Activated CD4-positive, alpha-beta T cell treated with anti-CD3 and anti-CD28 coated beads for 48 hours (primary cell): ENCODE measurements at regions not wholly inside any gene's neighbourhood (a gene's known extent, or its start where the extent isn't known, plus 50 kb on each side); places are given as distances from the start of the nearest gene placed in this dataset.

ENCODE experiments used
- DNase-seq: peaks from one replicate; pipeline ENCODE4 v3.0.0-alpha.2; 2020

DNA sequence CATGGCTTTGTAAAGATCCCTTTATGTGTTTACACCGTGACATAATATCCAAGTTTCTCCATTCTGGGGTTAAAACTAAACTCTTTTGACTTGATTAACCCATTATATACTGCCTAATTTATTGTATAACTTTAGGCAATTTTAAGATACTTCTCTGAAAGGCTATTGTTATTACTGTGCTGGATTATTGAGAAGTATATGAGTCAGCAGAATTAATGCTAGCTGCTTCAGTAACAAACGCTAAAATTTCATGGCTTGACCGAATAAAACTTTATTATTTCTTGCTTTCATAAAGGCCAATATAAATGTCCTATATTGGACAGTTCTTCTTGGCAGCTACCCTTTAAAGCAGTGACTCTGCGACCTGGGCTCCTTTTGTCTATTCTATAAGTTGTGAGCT lies 853.9 kb downstream of the SORCS3 start:
- no peak for DNase-seq

GRCh38 chr10:105494303-105494702 lies 853.2 kb downstream of the SORCS3 start:
- no peak for DNase-seq

DNA sequence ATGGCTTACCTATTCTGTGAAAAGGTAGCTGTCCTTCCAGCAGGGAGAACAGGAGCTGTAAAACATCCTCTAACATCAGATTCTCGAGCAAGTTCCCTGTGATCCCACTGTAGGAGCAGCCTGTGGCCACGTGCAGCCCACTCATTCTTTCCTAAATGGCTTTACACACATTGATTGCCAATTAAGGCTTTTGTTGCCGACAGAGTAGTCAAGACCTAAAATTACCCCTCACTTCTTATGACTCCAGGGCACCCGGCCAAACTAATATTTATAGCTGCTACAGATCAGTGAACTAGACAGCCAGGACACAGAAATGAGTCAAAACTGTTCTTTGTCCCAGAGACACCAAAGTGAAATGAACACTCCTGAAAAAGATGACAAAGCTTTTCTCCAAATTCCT lies 832.1 kb downstream of the SORCS3 start:
- no peak for DNase-seq

DNA sequence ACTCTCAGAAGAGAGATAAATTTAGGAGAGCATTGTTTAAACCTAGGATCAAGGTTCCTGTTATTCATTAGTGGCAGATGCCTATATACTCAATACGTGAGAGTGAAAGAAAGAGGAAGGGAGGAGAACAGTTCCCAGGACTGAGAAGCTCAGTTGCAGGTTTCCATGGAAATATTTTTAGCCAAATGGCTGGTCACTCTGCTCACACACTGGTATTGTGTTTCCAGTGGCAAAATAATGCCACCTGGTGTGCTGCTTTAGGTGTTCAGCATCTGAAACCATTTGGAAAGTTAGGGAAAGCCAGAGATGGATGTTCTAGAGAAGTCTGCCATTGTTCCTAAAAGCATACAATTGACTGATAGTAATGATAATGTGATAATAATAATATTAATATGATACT lies 827.7 kb downstream of the SORCS3 start:
- no peak for DNase-seq

DNA sequence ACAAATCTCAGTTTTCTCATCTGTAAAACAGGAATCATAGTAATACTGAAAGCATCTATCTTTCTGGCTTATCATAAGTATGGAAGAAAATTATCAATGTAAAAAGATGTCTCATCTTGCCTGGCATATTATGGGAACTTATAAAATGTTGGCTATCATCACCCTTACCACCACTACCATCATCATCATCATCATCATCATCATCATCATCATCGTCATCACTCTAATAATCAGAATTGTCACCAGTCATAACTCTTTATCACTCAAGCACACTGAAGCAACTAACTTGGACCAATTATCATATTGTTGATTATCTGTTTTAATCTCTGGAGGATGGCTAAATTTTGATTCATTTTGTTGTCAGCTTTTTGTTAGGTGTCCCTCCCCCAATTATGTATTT lies 825.4 kb downstream of the SORCS3 start:
- DNase-seq: no peak

DNA sequence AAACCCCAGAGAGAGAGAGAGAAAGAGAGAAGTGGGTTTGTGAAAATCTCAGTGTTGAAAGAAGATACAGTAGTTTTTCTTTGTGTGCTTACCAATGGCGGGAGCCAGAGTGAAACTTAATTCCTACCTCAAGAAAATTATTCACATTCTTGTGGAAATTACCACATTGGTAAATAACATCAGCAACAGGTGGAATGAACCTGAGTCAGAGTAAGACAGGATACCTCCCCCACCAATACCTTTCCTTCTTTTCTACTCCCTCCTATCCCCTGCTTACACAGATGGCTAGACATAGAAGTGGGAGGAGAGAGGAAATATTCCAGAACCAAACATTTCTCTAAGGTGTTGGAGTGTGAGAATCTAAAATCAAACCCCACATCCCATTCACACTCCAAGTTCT lies 793.9 kb downstream of the SORCS3 start:
- no peak for DNase-seq

DNA sequence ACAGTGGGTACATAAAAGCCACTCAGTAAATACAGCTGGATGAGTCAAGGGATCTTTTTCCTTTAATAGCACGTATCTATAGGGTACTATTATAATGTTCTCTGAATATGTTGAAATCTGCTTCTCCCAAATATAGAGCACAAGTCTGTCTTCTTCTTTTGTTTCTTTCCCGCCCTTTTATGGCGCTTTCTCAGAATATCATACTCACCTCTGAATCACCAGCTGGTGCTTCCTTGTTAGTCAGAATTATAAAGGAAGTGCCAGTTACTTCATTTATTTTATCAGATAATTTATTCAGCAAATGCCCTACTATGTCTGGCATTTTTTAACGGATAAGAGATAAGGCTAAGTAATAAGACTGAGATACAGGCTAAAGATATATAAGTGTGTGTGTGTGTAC lies 772.9 kb downstream of the SORCS3 start:
- DNase-seq: no peak

- DNase-seq: no peak
Measured at GRCh38 chr10:105409370-105409769, 768.3 kb downstream of the SORCS3 start.

GRCh38 chr10:105406488-105406887 lies 765.4 kb downstream of the SORCS3 start:
- no peak for DNase-seq

DNA sequence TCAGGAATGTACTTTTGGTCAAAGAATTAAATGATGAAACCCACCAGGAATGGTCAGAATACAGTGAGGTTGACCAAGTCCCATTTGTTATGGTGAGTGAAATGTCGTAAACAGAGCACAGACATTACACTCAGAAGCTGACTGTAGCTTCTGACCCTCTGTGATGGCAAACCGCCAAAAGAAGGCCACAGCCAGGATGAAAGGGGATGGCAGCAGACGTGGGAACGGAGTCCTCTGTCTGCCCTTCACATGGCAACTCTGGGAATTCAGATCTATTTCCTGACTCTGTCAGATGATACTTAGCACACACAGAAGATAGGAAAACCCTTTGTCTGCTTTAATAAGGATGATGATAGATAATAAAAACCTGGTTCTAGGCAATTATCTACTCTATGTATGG lies 757.1 kb downstream of the SORCS3 start:
- no peak for DNase-seq

- no peak for DNase-seq
Measured at GRCh38 chr10:105391670-105392351, 750.7 kb downstream of the SORCS3 start.

DNA sequence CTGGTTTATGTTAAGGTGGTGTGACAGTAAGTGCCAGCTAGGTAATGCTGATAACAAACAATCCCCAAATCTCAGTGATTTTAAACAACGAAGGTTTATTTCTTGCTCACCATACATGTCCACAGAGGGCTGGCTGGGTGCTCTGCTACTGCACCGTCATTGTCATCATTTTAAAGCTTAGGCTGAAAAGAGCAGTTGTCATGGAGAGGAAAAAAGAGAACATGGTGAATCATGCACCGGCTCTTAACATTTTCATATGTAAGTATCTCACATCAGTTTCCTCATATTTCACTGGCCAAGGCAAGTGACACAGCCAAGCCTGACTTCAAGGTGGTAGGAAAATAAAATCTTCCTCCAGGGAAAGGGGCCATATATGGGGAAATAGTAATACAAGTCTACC lies 746.9 kb downstream of the SORCS3 start:
- no peak for DNase-seq

DNA sequence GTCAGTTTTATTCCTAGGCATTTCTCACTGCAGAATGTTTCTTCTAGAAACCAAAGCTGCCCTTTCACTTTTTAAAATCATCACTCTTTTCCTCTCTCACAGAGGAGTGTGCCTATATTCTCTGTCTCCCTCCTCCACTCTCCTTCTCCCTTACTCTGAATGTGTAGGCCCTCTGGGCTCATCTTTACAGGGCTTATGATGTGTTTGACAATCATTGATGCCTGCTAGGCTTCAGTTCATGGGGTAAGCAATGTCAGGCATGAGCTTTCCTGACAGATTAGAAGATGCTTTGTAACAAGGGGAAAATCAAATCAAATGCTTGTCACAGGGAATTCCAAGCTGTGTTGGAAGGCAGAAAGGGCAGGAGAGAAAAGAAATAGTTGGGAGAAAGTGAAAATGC lies 742.9 kb downstream of the SORCS3 start:
- no peak for DNase-seq

GRCh38 chr10:105370692-105371091 lies 729.6 kb downstream of the SORCS3 start:
- no peak for DNase-seq

GRCh38 chr10:105359708-105360107 lies 718.6 kb downstream of the SORCS3 start:
- DNase-seq: no peak

DNA sequence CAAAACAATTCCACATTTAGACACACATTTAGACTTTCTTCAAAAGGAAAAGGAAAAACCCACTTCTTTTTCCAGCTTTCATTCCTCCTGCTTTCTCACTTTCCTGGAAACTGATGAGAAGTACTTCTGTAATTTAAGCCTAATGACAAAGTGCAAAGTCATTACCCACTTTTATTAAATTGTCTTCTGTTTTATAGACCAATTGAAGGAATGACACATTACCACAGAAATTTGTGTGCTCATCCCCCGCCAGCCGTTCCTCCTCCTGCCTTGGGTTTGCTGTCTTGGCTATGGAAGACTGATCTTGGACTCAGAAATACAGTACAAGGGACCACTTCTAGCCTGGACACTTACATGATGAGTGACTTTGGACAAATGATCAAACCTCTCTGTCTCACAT lies 717.8 kb downstream of the SORCS3 start:
- no peak for DNase-seq

DNA sequence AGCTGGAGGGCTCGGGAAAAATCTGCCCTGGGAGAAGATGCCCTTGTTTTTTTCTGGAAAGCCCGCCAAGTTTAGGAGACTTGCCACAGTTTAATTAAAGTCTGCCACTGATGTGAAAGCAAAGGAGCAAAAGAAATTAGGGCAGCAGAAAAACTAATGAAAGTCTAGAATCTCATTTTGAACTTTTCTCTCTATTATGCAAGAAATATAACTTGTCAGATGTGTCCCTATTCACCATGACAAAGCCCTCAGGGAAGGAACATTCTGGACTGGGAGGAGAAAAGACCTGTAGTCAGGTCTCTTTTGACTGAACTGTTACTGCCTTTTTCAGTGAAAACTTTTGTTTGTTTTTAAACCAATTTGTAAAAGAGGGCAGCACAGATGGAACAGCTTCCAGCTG lies 715.5 kb downstream of the SORCS3 start:
- DNase-seq: no peak

DNA sequence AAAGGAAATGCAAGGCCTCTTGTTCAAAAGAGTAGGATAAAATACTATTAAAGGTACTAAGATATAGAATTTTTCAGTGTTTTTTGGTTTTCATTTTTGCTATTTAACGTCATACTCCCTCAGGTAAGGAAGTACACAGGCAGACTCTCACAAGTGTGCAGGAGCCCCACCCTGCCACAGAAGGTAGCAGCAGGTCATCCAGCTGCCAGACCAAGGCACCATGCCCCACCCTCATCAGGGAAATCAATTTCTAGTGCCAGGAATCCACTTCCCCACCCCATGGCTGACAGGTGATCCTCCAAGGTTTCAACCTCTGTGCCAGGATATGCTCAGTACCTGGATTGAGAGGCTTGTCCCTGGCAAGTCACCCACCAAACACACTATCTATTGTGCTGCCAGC lies 712.9 kb downstream of the SORCS3 start:
- DNase-seq: no peak

- DNase-seq: no peak
Measured at GRCh38 chr10:105352827-105353226, 711.7 kb downstream of the SORCS3 start.

GRCh38 chr10:105352281-105352680 lies 711.2 kb downstream of the SORCS3 start:
- no peak for DNase-seq

- DNase-seq: no peak
Measured at GRCh38 chr10:105351187-105351586, 710.1 kb downstream of the SORCS3 start.

GRCh38 chr10:105347487-105347886 lies 706.4 kb downstream of the SORCS3 start:
- no peak for DNase-seq

DNA sequence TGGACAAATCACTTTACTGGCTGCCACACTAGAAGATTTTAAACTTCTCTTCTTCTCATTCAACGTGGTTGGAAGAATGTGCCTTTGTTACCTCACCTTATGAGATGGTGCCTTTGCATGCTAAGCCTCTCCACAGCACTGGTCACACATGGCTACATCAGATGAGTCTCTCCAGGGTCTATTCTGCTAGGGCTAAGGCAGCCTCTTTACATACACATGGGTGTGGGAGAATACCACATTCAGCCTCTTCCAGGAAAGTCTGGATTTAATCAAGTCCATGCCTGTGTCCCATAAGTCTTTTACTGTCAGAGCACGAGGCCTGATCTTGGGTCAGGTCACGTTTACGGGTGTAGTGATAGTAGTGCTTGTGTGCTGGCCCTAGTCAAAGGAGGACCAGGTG lies 701.5 kb downstream of the SORCS3 start:
- DNase-seq: no peak

GRCh38 chr10:105339669-105340068 lies 698.6 kb downstream of the SORCS3 start:
- no peak for DNase-seq

- DNase-seq: no peak
Measured at GRCh38 chr10:105328503-105329133, 687.5 kb downstream of the SORCS3 start.
